WTC11 (cell line): ENCODE measurements at regions not wholly inside any gene's neighbourhood (a gene's known extent, or its start where the extent isn't known, plus 50 kb on each side); places are given as distances from the start of the nearest gene placed in this dataset.

ENCODE experiments used
- ATF1 ChIP-seq: sonication (generic); formaldehyde crosslinking; IDR thresholded peaks from 2 replicates; pipeline ENCODE4 v1.8.1; 2023; ENCODE audit warnings: mild to moderate bottlenecking, moderate library complexity, missing genetic modification reagents
- CREM ChIP-seq: sonication (generic); formaldehyde crosslinking; IDR thresholded peaks from 2 replicates; pipeline ENCODE4 v1.8.1; 2022; ENCODE audit warnings: mild to moderate bottlenecking, missing genetic modification reagents, moderate library complexity
- GABPB1 ChIP-seq: sonication (generic); formaldehyde crosslinking; IDR thresholded peaks from 2 replicates; pipeline ENCODE4 v1.8.1; 2023; ENCODE audit warnings: mild to moderate bottlenecking, missing genetic modification reagents
- GTF2I ChIP-seq: fragments of 250-450 bp; sonication (Bioruptor Pico); conservative IDR thresholded peaks from 2 replicates; pipeline ENCODE4 v1.4.0; 2021; ENCODE audit warnings: mild to moderate bottlenecking
- JUN ChIP-seq: sonication (generic); formaldehyde crosslinking; IDR thresholded peaks from 2 replicates; pipeline ENCODE4 v1.8.0; 2023; ENCODE audit warnings: mild to moderate bottlenecking, missing genetic modification reagents
- NR3C1 ChIP-seq: sonication (generic); formaldehyde crosslinking; conservative IDR thresholded peaks from 2 replicates; pipeline ENCODE4 v1.8.1; 2023; ENCODE audit warnings: low read depth, mild to moderate bottlenecking, missing genetic modification reagents
- TF ChIP-seq, protein P1 (sequence below): sonication (generic); formaldehyde crosslinking; IDR thresholded peaks from 2 replicates; pipeline ENCODE4 v1.8.1; 2023; ENCODE audit warnings: mild to moderate bottlenecking, moderate library complexity, missing genetic modification reagents
- TF ChIP-seq, protein P2 (sequence below): fragments of 200-600 bp; IDR thresholded peaks from 2 replicates; pipeline ENCODE4 v1.8.0; 2022; ENCODE audit warnings: antibody characterized with exemption
- TF ChIP-seq, protein P3 (sequence below): sonication (generic); formaldehyde crosslinking; IDR thresholded peaks from 2 replicates; pipeline ENCODE4 v1.8.0; 2023; ENCODE audit warnings: missing genetic modification reagents
- TF ChIP-seq, protein P4 (sequence below): sonication (generic); formaldehyde crosslinking; IDR thresholded peaks from 2 replicates; pipeline ENCODE4 v1.8.0; 2022; ENCODE audit warnings: mild to moderate bottlenecking, missing genetic modification reagents

DNA sequence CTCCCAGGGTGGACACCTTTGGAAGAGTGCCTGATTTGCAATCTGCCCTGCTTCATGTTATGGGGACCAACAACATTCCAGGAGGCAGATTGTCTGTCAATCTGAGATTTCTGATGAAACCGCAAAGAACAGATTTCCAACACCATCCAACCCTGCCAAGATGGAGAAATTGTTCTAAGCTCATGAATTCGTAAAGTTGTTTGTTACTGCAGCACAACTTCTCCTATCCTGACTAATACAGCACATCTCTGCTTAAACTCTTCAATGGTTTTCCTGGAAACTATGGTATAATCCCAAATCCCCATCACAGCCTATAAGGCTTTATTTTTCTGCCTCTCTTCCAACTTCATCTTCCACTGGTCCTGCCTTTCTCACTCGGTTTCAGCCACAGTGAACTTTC is 210.3 kb upstream of the TSHZ3 start:
- TF ChIP-seq, protein P1, sequence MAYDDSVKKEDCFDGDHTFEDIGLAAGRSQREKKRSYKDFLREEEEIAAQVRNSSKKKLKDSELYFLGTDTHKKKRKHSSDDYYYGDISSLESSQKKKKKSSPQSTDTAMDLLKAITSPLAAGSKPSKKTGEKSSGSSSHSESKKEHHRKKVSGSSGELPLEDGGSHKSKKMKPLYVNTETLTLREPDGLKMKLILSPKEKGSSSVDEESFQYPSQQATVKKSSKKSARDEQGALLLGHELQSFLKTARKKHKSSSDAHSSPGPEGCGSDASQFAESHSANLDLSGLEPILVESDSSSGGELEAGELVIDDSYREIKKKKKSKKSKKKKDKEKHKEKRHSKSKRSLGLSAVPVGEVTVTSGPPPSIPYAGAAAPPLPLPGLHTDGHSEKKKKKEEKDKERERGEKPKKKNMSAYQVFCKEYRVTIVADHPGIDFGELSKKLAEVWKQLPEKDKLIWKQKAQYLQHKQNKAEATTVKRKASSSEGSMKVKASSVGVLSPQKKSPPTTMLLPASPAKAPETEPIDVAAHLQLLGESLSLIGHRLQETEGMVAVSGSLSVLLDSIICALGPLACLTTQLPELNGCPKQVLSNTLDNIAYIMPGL, result no peak
- TF ChIP-seq, protein P2, sequence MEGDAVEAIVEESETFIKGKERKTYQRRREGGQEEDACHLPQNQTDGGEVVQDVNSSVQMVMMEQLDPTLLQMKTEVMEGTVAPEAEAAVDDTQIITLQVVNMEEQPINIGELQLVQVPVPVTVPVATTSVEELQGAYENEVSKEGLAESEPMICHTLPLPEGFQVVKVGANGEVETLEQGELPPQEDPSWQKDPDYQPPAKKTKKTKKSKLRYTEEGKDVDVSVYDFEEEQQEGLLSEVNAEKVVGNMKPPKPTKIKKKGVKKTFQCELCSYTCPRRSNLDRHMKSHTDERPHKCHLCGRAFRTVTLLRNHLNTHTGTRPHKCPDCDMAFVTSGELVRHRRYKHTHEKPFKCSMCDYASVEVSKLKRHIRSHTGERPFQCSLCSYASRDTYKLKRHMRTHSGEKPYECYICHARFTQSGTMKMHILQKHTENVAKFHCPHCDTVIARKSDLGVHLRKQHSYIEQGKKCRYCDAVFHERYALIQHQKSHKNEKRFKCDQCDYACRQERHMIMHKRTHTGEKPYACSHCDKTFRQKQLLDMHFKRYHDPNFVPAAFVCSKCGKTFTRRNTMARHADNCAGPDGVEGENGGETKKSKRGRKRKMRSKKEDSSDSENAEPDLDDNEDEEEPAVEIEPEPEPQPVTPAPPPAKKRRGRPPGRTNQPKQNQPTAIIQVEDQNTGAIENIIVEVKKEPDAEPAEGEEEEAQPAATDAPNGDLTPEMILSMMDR, result no peak
- TF ChIP-seq JUN (CRISPR knock-in tag) (no peak), CREM (CRISPR knock-in tag) (no peak), ATF1 (no peak), GABPB1 (CRISPR knock-in tag) (no peak), GTF2I (CRISPR knock-in tag) (no peak), NR3C1 (CRISPR knock-in tag) (no peak)
- TF ChIP-seq, protein P3, sequence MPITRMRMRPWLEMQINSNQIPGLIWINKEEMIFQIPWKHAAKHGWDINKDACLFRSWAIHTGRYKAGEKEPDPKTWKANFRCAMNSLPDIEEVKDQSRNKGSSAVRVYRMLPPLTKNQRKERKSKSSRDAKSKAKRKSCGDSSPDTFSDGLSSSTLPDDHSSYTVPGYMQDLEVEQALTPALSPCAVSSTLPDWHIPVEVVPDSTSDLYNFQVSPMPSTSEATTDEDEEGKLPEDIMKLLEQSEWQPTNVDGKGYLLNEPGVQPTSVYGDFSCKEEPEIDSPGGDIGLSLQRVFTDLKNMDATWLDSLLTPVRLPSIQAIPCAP (CRISPR knock-in tag), result no peak
- TF ChIP-seq, protein P4, sequence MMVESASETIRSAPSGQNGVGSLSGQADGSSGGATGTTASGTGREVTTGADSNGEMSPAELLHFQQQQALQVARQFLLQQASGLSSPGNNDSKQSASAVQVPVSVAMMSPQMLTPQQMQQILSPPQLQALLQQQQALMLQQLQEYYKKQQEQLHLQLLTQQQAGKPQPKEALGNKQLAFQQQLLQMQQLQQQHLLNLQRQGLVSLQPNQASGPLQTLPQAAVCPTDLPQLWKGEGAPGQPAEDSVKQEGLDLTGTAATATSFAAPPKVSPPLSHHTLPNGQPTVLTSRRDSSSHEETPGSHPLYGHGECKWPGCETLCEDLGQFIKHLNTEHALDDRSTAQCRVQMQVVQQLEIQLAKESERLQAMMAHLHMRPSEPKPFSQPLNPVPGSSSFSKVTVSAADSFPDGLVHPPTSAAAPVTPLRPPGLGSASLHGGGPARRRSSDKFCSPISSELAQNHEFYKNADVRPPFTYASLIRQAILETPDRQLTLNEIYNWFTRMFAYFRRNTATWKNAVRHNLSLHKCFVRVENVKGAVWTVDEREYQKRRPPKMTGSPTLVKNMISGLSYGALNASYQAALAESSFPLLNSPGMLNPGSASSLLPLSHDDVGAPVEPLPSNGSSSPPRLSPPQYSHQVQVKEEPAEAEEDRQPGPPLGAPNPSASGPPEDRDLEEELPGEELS (CRISPR knock-in tag), result no peak
